SK-N-DZ (cell line): ENCODE measurements at regions not wholly inside any gene's neighbourhood (a gene's known extent, or its start where the extent isn't known, plus 50 kb on each side); places are given as distances from the start of the nearest gene placed in this dataset.
"Not testable (repeated sequence)": the region's sequence is repeated elsewhere in the genome, so short reads cannot be mapped to it uniquely, and the experiment has no call there.

Experiments
- DNase-seq: peaks from one replicate; pipeline ENCODE4 v3.0.0-alpha.2; 2015; ENCODE audit warnings: low spot score

GRCh38 chr13:110010404-110011138 lies 224.2 kb upstream of the IRS2 start:
- DNase-seq = peak; percentile 38

- DNase-seq = no peak
Observed at GRCh38 chr13:110008816-110009215, 222.4 kb upstream of the IRS2 start.

- DNase-seq = no peak
Observed at GRCh38 chr13:110006304-110006703, 219.9 kb upstream of the IRS2 start.

GRCh38 chr13:110005563-110005962 lies 219.2 kb upstream of the IRS2 start:
- no peak for DNase-seq

GRCh38 chr13:110004814-110005213 lies 218.4 kb upstream of the IRS2 start:
- DNase-seq = no peak

GRCh38 chr13:110001670-110002275 lies 215.4 kb upstream of the IRS2 start:
- DNase-seq = no peak

GRCh38 chr13:110000534-110001345 lies 214.4 kb upstream of the IRS2 start:
- DNase-seq = no peak

GRCh38 chr13:109999659-110000533 lies 213.5 kb upstream of the IRS2 start:
- no peak for DNase-seq

GRCh38 chr13:109998684-109999533 lies 212.5 kb upstream of the IRS2 start:
- no peak for DNase-seq

- no peak for DNase-seq
Observed at GRCh38 chr13:109998037-109998436, 211.7 kb upstream of the IRS2 start.

GRCh38 chr13:109997056-109997595 lies 210.7 kb upstream of the IRS2 start:
- not testable (repeated sequence) for DNase-seq

- no peak for DNase-seq
Observed at GRCh38 chr13:109996404-109996960, 210.1 kb upstream of the IRS2 start.

GRCh38 chr13:109995578-109995977 lies 209.2 kb upstream of the IRS2 start:
- DNase-seq = no peak

- DNase-seq = no peak
Observed at GRCh38 chr13:109990296-109990695, 203.9 kb upstream of the IRS2 start.

GRCh38 chr13:109989686-109990085 lies 203.3 kb upstream of the IRS2 start:
- no peak for DNase-seq

GRCh38 chr13:109989155-109989554 lies 202.8 kb upstream of the IRS2 start:
- DNase-seq = no peak

GRCh38 chr13:109986851-109987250 lies 200.5 kb upstream of the IRS2 start:
- no peak for DNase-seq

- DNase-seq = no peak
Observed at GRCh38 chr13:109985871-109986450, 199.6 kb upstream of the IRS2 start.

GRCh38 chr13:109983447-109983846 lies 197.1 kb upstream of the IRS2 start:
- no peak for DNase-seq

- DNase-seq = no peak
Observed at GRCh38 chr13:109981000-109981399, 194.6 kb upstream of the IRS2 start.
